GM21825 (cell line): ENCODE measurements at regions not wholly inside any gene's neighbourhood (a gene's known extent, or its start where the extent isn't known, plus 50 kb on each side); places are given as distances from the start of the nearest gene placed in this dataset.

Experiments
- ATAC-seq: cut with Tn5 transposase; IDR thresholded peaks from one replicate; pipeline ENCODE4 v1.9.1; 2021; ENCODE audit warnings: mild to moderate bottlenecking, moderate library complexity; ENCODE audit not compliant: unreplicated experiment

DNA sequence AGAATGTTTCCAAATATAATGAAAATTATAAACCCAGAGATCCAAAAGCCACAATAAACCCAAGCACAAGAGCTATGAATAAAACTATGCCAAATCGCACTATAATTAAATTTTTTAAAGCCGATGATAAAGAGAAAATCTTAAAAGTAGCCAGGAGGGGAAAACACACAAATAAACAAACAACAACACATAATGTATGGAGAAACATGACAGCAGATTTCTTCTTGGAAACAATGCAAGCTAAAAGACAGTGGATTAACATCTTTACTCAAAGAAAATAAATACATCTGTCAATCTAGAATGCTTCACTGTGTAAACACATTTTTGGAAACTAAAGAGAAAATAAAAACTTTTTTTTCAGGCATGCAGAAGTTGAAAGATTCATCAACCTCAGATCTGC, 53.0 kb upstream of the SMOX start:
- ATAC-seq = no peak

DNA sequence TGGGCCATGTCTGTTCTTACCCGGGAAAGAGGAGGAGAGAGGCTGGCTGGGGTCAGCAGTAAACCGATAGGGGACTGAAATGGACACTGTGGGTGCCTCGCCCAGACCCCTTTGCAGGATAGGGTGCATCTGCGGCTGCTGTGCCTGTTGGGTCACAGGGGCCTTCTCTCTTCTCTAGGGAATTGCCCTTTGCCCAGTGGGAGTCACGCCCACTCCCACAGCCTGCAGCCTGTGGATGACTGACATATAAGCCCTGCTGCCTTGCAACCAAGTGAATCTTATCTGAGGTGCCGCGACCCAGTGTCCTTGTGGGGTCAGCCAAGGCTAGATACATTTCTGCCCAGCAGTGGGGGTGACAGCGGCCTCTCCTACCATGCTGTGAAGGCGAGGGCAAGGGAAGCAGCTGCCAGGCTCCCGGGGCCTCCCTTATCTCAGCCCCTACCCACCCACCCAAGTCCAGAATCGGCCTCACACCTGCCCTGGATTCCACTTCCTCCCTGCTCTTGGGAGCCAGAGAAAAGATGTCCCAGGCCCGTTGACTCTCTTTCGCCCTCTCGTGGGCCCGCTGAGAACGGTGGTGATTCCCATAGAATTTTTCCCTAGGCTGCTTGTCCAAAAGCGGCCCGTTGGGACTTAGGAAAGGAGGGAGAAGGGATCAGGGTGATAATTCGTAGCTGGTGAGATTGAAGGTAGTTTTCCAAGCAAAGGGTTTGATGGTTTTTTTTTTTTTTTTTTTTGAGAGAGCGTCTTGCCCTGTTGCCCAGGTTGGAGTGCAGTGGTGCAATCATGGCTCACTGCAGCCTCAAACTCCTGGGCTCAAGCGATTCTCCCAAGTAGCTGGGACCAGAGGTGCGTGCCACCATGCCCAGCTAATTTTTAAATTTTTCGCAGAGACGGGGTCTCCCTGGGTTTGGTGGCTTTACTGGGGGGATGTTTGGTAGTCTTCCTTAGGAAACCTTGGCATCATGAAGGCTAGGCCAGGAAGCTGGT, 56.8 kb upstream of the SMOX start:
- no peak for ATAC-seq

DNA sequence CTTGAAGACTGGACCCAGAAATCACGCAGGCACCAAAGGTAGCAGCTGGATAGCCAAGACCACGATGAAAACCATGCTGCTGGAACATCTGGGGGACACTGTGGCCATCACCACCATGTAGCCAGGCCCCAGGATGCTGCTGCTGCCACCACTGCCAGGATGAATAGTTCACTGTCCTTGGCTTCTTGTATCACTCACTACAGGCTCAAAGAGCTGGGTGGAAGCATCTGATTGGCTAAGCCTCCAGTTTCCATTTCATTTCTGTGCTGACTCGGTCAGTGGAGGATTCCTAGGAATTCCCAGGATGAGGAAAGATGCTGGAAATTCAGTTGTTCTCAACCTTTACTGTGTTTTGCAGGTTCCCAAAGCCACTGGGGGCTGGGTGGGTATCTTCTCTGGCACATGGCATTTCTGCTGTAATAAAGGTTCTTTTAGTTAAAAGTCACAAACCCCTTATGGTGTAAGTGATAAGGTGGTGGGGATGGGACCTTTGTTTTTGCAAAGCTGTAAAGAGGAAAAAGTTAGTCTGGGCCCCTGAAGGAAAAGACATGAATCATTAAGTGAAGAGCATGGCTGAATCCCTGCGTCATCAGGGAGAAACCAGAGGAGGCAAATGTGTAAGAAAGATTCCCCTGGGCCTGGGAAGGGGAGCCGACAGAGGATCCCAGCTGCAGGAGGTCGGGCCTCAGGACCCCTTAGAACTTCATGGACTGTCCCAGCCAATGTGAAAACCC, 57.7 kb upstream of the SMOX start:
- ATAC-seq = no peak

DNA sequence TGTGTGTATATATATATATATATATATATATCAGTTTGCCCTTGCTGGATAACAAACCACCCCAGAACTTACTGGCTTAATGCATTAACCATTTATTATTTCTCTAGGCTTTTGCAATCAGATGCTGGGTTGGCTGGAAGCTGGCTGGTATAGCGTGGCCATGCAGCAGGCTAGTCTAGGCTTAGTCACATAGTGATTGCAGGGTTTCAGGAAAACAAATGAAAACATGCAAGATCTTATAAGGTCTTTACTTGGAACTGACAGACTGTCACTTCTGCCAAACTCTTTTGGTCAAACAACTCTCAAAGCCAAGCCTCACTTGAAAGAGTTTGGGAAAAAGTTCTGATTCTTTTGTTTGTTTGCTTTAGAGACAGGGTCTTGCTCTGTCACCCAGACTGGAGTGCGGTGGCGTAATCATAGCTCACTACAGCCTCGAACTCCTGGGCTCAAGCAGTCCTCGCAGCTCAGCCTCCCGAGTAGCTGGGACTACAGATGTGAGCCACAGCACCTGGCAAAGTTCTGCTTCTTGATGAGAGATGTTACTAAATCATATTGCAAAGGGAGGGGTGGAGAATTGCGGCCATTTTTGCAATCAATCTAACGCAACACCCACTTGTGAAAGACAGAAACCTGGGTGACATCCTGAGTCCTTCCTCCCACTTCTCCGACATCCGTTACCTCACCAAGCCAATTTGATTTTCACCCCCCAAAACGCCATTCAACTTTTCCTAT, 58.7 kb upstream of the SMOX start:
- ATAC-seq = no peak

DNA sequence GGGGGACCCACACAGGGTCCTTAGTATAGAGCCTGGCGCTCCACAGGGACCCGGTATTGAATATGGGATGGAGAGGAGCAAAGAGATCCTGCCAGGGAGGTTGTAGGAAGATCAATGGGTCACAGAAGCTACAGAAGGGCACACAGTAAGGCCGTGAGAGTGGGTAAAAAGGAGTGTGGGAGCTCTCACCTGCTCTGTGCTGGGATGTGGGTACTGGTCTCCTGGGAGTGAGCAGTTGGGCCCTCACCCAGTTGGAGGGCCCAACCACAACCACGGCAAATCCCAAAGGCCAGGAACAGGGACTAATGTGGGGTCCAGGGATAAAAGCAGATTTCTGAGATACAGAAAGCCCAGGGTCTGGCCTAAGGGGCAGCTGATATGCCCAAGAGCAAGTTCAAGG, 59.9 kb upstream of the SMOX start:
- no peak for ATAC-seq

DNA sequence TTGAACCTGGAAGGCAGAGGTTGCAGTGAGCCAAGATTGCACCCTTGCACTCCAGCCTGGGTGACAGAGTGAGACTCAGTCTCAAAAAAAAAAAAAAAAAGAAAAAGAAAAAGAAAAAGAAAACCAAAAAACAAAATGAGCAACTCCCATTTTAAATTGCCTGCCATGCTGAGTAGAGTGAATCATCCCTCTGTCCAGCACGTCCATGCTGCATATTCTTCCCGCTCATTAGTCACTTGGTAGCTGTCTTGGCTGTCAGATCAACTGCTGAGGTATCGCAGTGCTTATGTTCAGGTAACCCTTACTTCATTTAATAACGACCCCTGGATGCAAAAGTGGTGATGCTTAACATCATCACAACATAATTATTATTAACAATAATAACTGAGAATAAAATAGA, 60.7 kb upstream of the SMOX start:
- no peak for ATAC-seq

DNA sequence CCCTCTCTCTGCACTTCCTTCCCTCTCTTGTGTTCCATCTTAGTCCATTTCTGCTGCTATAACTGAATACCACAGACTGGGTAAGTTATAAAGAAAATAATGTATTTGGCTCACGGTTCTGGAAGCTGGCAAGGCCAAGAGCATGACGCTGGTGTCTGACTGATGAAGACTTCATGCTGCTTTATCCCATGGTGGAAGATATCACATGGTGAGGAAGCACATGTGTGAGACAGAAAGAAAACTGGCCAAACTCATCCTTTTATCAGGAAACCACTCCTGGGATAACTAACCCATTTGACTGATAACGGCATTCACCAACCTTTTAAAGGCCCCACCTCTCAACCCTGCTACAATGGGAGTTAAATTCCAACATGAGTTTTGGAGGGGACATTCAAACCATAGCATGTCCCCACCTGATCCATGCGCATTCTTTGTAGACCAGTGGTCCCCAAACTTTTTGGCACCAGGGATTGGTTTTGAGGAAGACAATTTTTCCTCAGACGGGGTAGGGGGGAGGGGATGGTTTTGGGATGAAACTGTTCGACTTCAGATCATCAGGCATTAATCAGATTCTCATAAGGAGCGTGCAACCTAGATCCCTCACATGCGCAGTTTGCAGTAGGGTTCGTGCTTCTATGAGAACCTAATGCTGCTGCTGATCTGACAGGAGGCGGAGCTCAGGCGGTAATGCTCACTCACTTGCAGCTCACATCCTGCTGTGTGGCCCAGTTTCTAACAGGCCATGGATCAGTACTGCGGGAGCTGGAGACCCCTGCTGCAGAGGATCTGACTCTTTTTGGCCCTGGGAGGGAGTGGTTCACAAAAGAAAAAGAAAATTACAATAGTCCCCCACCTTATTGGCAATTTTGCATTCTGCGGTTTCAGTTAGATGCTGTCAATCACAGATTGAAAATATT, 61.6 kb upstream of the SMOX start:
- ATAC-seq = no peak

DNA sequence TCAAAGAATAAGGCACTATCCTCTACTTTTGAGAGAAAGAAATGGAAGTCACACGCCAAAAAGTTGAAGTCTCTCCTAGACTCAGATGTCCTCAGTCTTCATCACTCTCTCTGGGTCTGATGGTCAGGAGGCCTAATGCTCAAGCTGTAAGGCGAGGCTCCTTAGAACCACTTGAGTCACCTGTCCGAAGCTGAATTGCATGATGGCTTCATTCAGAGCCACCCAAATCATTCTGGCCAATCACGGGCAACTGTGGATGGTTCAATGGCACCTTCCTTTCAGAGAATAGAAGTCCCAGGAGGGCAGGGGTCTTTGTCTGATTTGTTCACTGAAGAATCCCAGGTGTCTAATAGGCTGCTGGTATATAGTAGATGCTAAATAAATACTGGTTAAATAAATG, 63.9 kb upstream of the SMOX start:
- no peak for ATAC-seq

DNA sequence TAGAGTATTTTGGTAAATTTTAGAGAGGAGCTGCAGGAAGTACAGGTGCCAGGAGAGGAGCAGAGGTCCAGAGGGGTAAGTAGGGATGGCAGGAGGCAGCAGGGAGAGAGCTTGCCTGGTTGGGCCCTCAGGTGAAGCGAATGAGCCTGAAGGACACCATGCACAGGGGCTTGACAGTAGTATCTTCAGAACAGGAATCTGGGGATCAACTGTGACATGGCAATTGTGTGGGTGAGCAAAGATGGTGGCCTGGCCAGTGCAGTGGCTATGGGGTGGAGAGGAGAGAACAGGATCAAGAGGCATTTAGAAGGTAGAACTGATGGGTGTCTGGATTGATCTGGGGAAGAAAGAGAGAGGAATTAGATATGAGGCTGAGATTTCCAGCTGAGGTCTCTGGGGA, 64.5 kb upstream of the SMOX start:
- no peak for ATAC-seq

DNA sequence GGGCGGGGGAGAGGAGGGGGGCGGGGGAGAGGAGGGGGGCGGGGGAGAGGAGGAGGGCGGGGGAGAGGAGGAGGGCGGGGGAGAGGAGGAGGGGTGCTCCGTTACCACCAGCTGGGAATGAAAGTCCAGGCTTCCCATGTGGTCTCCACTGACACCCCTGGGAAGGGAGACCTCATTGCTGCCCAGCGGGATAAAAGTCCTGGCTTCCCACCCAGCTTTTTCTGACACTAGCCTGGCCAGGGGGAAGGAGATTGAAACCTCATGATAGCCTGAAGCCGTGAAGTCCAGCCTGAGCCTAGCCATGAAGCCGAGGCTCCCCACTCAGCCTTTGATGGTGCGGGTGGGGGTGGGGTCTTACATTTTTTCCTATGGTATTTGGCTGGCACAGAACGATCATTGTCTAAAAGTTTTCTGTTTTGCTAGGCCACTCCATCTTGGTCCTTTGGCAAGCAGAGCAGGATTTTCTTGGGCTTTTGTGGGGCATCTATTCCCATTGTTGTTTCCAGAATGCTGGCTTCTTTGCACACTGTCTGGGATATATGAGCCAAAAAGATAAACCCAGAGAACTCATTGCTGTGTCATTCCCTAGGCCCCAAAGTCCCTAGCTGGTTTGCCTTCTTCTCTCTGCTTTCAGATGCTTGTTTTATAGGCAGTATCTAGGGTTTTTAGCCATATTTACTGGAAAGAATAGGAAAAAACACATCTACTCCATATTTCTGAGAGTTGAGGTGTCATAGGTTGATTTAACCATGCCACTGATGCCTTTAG, 65.3 kb upstream of the SMOX start:
- no peak for ATAC-seq

DNA sequence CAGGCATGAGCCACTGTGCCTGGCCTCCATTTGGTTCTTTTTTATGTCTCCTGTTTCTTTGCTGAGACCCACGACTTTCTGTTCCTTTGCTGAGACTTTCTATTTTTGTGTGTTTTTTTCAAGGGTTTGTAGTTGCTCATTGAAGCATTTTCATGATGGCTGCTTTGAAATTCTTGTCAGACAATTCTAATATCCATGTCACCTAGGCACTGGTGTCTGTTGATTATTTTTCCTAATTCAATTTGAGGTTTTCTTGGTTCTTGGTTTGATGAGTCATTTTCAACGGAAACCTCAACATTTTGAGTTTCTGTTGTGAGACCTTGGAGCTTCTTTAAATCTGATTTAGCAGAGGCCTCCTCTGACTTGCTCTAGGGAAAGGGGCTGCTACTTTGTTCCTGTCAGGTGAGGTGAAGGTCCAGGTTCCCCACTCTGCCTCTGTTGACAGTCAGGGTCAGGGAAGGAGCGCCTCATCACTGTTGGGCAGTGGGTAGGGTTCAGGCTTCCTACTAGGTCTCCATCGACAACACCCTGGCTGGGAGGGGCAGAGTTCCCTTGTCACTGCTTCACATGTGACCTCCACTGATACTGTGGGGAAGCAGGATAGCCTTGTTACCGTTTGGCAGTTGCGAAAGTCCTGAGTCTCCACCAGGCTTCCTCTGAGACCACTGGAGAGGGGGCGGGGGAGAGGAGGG, 66.1 kb upstream of the SMOX start:
- peak; percentile 59 for ATAC-seq

DNA sequence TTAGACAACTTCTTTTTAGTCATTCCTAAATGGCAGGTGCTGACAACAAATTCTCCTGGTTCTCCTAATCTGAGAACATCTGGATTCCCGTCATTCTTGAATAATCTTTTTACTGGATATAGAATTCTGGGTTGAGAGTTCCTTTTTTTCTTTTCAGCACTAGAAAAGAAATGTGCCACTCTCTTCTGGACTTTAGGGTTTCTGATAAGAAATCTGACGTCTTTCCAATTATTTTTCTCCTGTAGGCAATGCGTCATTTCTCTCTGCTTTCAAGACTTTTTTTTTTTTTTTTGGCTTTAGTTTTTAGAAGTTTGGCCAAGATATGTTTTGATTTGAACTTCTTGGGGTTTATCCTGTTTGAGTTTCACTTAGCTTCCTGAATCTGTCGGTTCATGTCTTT, 66.1 kb upstream of the RNF24 start:
- no peak for ATAC-seq

DNA sequence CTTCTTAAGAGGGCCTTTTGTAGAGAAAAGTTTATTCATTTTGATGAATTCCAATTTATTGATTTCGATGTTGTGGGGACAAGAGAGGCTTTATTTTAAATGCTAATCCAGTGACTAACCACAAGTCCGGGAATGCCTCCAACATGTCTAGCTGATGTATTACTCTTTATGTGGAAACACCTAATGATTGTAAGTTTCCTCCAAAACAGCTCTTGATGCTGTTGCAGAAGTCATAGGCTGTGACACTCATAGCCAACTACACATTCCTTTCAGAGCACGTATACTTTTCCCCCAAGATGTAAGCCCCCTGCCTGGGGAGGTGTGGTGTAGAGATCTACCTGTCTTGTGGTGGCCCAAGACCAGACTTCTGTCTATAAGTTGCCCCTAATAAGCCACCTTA, 61.3 kb upstream of the RNF24 start:
- ATAC-seq = no peak

DNA sequence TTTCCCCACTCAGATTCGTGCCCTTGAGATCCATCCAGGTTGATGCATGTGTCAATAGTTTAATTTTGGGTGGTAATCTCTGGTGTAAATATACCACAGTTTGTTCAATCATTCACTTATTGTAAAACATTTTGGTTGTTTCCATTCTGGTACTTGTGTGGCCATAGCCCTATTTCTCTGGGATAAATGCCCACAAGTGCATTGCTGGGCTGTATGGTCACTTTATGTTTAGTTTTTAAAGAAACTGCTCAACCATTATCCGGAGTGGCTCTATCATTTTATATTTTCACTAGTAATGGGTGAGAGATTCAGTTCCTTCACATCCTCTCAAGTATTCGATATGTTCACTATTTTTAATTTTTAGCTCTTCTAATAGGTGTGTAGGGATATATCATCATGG, 60.7 kb upstream of the RNF24 start:
- ATAC-seq = no peak

DNA sequence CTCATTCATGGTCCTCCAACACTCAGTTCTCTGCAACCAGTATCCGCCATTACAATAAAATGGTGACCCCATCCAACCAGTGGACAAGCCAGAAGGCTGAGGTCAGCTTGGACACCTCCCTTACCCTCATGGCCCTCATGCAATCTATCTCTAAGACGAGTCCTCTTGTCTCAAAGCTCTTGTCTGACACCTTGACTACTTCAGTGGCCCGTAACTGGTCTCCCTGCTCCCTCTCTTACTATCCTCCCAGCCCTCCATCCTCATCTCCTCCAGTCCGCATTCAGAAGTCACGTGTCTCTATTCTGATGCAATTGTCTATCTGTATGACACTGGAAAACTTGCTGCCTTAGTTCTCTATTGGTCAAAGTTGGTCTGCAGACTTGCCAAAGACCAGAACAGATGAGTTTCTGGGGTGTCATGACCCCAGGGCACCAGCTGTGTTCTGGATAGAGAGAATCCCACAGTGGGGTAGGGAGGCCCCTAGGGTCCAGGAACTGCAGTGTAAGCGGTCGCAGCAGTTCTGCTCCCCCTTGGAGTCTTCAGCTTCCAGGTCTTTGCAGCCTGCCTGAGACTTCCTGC, 59.6 kb upstream of the RNF24 start:
- ATAC-seq = no peak

DNA sequence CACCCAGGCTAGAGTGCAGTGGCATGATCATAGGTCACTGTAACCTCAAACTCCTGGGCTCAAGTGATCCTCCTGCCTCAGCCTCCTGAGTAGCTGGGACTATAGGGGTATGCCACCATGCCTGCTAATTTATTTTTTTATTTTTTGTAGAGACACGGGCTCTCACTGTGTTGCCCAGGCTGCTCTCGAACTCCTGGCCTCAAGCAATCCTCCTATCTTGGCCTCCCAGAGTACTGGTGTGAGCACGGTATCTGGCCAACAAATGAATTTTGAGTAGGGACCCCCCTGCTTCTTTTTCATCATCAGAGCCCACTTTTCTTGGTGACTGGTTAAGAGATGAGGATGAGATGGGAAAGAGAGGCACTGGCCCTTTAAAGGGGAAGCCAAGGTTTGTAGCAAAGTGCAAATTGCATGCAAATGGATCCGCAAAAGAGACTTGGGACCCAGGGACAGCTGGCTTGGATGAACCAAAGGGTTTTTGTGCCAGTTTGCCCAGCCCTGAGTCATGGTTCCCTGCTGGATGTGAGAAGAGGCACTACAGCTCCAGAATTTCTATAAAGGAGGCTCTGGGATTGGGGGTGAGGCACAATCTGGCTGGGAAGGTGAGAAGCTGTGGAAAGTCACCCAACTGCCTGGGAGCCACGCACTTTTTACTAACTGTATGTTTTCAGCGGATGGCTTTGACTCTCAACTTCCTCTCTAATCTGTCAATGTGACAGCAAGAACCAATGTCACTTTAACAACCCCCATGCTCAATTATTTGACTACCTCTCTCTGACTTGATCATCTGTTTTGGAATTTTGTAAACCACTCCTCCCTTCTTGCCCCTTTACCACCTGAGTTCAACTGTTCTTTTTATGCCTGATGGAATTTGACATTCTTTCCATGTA, 58.7 kb upstream of the RNF24 start:
- no peak for ATAC-seq

DNA sequence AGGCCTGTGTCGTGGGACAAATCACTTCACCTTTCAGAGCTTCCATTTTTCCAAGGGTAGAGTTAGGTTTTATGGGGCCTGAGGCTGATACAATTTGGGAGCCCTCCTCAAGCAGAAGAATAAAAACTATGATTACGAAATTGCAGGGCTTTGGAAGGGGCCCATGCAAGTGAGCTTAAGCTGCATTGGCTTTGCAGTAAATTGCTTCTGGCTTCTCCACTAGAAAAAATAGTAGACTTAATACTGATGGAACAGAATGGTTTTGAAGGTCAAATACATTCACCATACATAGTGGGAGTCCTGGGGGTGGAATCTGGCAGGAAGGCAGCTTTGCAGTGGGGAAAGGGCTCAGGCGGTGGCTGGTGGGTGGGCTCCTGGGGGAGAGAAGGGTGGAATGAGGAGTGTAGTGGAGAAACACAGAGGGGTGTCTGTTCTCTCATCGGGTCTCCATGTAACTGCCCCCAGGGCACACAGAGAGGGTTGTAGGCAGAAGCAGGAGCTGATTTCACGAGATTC, 55.9 kb upstream of the RNF24 start:
- ATAC-seq = no peak
